Esophagus squamous epithelium (tissue), 4 donors: ENCODE measurements at regions not wholly inside any gene's neighbourhood (a gene's known extent, or its start where the extent isn't known, plus 50 kb on each side); places are given as distances from the start of the nearest gene placed in this dataset.

ENCODE experiments used
- CTCF ChIP-seq, 6 experiments: fragments of 450-650 bp in 4 of 6; fragments of 200-600 bp in 2 of 6; sonication (generic) in 2 of 6; IDR thresholded peaks; one replicate each; pipeline ENCODE4 v1.5.1; 2016 to 2019; ENCODE audit warnings: antibody characterized with exemption in 6 of 6, mild to moderate bottlenecking in 4 of 6, moderate library complexity in 4 of 6
- POLR2A ChIP-seq, 4 donors: fragments of 450-650 bp; IDR thresholded peaks; one replicate each; pipeline ENCODE4 v1.6.1; 2017; ENCODE audit warnings: antibody characterized with exemption in 4 of 4, mild to moderate bottlenecking in 4 of 4, moderate library complexity in 3 of 4

GRCh38 chrX:42869011-42869410, 91.0 kb upstream of the PPP1R2C start:
- TF ChIP-seq CTCF (IDR thresholded peaks at IDR 0.05) (no peak), POLR2A (IDR thresholded peaks at IDR 0.05) (no peak)
